ENCODE measurements at regions not wholly inside any gene's neighbourhood (a gene's known extent, or its start where the extent isn't known, plus 50 kb on each side); places are given as distances from the start of the nearest gene placed in this dataset.
"Not testable (repeated sequence)": the region's sequence is repeated elsewhere in the genome, so short reads cannot be mapped to it uniquely, and the experiment has no call there.

DNA sequence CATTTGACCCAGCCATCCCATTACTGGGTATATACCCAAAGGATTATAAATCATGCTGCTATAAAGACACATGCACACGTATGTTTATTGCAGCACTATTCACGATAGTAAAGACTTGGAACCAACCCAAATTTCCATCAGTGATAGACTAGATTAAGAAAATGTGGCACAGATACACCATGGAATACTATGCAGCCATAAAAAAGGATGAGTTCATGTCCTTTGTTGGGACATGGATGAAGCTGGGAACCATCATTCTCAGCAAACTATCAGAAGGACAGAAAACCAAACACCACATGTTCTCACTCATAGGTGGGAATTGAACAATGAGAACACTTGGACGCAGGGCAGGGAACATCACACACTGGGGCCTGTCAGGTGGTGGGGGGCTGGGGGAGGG lies 153.4 kb upstream of the SPRY1 start:
- BruUV-seq (replicated peaks); H3K9me2 ChIP-seq (ENCODE audit: insufficient read depth, low read length); DNase-seq (ENCODE audit: low spot score); H3K27ac ChIP-seq (ENCODE audit: low read depth, low read length, poor library complexity, severe bottlenecking); H3K4me2 ChIP-seq (ENCODE audit: low read length); H3K79me2 ChIP-seq (ENCODE audit: insufficient read depth, low read depth, low read length); H3K9me3 ChIP-seq (ENCODE audit: low read length); H2AFZ ChIP-seq (ENCODE audit: low read length); H3K4me3 ChIP-seq (ENCODE audit: low read depth, low read length, poor library complexity, severe bottlenecking); H3K36me3 ChIP-seq (ENCODE audit: insufficient read depth, low read length); H4K20me1 ChIP-seq (ENCODE audit: insufficient read depth, low read length); CTCF ChIA-PET (ENCODE audit: unreplicated experiment): not testable (repeated sequence)
- peaks cover 28% of the 10 kb centered on the region for H3K4me1 ChIP-seq (ENCODE audit: insufficient read depth, low read length, poor library complexity, severe bottlenecking)
- POLR2A ChIA-PET: interaction anchor here (1.5 kb wide), 1 partner anchor 12 kb away, joined by 3 read pairs; no protein-coding TSS in a partner anchor
- intact Hi-C loops (cut with micrococcal nuclease; ENCODE audit: unreplicated experiment): loop anchor here (10.0 kb wide), 1 partner anchor 152 kb away; the partner anchor contains the start of gene SPRY1

DNA sequence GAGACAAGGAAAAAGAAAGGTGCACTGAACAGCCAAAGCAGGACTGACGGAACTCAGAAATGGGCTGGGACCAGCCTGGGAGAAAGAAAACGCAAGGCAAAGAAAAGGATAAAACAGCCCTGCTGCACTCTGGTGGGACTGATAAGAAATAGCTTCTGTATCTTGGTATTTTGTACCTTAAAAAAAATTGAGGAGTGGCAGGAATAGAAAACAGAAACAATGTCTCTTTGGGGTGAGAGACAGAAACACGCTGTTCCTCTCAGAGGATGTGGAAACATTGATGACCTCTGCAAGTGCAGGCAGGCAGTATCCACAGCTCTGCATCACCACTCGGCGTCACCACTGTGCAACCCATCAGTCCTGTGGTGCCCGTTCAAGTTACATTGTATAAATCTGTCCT lies 152.5 kb upstream of the SPRY1 start:
- no TSS peak for BruUV-seq (replicated peaks)
- intact Hi-C loops (cut with micrococcal nuclease; ENCODE audit: unreplicated experiment): loop anchor here (1.0 to 10.0 kb wide), 2 partner anchors 60 to 151 kb away; partner anchors contain the start of gene SPRY1
- CTCF ChIA-PET (ENCODE audit: unreplicated experiment): no interaction called here
- no peak for TF ChIP-seq EZH2phosphoT487 (IDR thresholded peaks at IDR 0.05; ENCODE audit: borderline replicate concordance, low read depth, low read length)
- TF ChIP-seq, protein P1, sequence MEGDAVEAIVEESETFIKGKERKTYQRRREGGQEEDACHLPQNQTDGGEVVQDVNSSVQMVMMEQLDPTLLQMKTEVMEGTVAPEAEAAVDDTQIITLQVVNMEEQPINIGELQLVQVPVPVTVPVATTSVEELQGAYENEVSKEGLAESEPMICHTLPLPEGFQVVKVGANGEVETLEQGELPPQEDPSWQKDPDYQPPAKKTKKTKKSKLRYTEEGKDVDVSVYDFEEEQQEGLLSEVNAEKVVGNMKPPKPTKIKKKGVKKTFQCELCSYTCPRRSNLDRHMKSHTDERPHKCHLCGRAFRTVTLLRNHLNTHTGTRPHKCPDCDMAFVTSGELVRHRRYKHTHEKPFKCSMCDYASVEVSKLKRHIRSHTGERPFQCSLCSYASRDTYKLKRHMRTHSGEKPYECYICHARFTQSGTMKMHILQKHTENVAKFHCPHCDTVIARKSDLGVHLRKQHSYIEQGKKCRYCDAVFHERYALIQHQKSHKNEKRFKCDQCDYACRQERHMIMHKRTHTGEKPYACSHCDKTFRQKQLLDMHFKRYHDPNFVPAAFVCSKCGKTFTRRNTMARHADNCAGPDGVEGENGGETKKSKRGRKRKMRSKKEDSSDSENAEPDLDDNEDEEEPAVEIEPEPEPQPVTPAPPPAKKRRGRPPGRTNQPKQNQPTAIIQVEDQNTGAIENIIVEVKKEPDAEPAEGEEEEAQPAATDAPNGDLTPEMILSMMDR (conservative IDR thresholded peaks at IDR 0.05; ENCODE audit: low read length): peak; percentile 60
- Histone ChIP-seq H3K9me2 (ENCODE audit: insufficient read depth, low read length) (no peaks in the 10 kb centered on the region), H3K79me2 (ENCODE audit: insufficient read depth, low read depth, low read length) (no peaks in the 10 kb centered on the region), H3K36me3 (ENCODE audit: insufficient read depth, low read length) (no peaks in the 10 kb centered on the region), H3K27ac (ENCODE audit: low read depth, low read length, poor library complexity, severe bottlenecking) (no peak overlapping the region), H3K4me2 (ENCODE audit: low read length) (peak overlapping the region; percentile 15; the same call in 1 of the 2 replicates), H3K4me1 (ENCODE audit: insufficient read depth, low read length, poor library complexity, severe bottlenecking) (peaks cover 28% of the 10 kb centered on the region), H3K9me3 (ENCODE audit: low read length) (no peaks in the 10 kb centered on the region), H2AFZ (ENCODE audit: low read length) (no peak overlapping the region), H3K4me3 (ENCODE audit: low read depth, low read length, poor library complexity, severe bottlenecking) (no peak overlapping the region), H4K20me1 (ENCODE audit: insufficient read depth, low read length) (no peaks in the 10 kb centered on the region)
- peak; percentile 43 for DNase-seq (ENCODE audit: low spot score)
- POLR2A ChIA-PET: interaction anchor here (0.6 to 1.5 kb wide), 2 partner anchors 13 to 322 kb away, joined by 3 to 4 read pairs; no protein-coding TSS in a partner anchor

DNA sequence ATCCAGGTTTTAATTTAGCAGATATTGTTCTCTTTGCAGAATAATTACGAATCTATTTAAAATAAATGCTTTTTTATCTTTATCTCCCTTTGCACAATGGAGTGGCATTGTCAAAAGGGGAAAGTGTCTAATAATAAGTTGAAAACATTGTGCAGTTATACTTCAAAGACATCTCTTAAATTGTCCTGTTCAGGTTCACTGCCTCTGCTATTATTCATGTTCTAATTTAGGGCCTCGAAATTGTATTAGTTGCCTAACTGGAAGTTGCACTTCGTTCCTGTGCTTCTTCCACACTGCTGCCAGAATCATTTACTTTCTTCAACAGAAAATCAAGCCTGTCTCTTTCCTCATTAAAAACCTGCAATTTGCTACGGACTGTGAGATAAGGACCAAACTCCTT lies 150.5 kb upstream of the SPRY1 start:
- H4K20me1 ChIP-seq (ENCODE audit: insufficient read depth, low read length): no peaks in the 10 kb centered on the region
- no peaks in the 10 kb centered on the region for H3K9me2 ChIP-seq (ENCODE audit: insufficient read depth, low read length)
- no TSS peak for BruUV-seq (replicated peaks)
- H3K36me3 ChIP-seq (ENCODE audit: insufficient read depth, low read length): no peaks in the 10 kb centered on the region
- H3K4me2 ChIP-seq (ENCODE audit: low read length): peak overlapping the region; percentile 64
- peak overlapping the region; percentile 6 for H3K4me3 ChIP-seq (ENCODE audit: low read depth, low read length, poor library complexity, severe bottlenecking)
- intact Hi-C loops (cut with micrococcal nuclease; ENCODE audit: unreplicated experiment): loop anchor here (10.0 kb wide), 1 partner anchor 149 kb away; the partner anchor contains the start of gene SPRY1
- DNase-seq (ENCODE audit: low spot score): peak; percentile 34
- H3K9me3 ChIP-seq (ENCODE audit: low read length): no peaks in the 10 kb centered on the region
- ChIA-PET POLR2A (no interaction called here), CTCF (ENCODE audit: unreplicated experiment) (no interaction called here)
- no peak overlapping the region for H2AFZ ChIP-seq (ENCODE audit: low read length)
- TF ChIP-seq, protein P1 (conservative IDR thresholded peaks at IDR 0.05; ENCODE audit: low read length): no peak
- TF ChIP-seq EZH2phosphoT487 (IDR thresholded peaks at IDR 0.05; ENCODE audit: borderline replicate concordance, low read depth, low read length): no peak
- H3K4me1 ChIP-seq (ENCODE audit: insufficient read depth, low read length, poor library complexity, severe bottlenecking): peaks cover 28% of the 10 kb centered on the region
- H3K79me2 ChIP-seq (ENCODE audit: insufficient read depth, low read depth, low read length): no peaks in the 10 kb centered on the region
- peak overlapping the region; percentile 24 for H3K27ac ChIP-seq (ENCODE audit: low read depth, low read length, poor library complexity, severe bottlenecking)

All from OCI-LY7 (cell line).